Osteocyte (in vitro differentiated cells): ENCODE measurements at regions not wholly inside any gene's neighbourhood (a gene's known extent, or its start where the extent isn't known, plus 50 kb on each side); places are given as distances from the start of the nearest gene placed in this dataset.

Experiments used
- DNase-seq: peaks from one replicate; pipeline ENCODE4 v3.0.0; 2021; ENCODE audit warnings: mixed read lengths; ENCODE audit not compliant: unreplicated experiment; ENCODE audit errors: extremely low spot score
- H3K27ac Mint-ChIP-seq: one replicate; pipeline ENCODE4 v1.8.0; 2021; ENCODE audit warnings: mild to moderate bottlenecking, mixed read lengths; ENCODE audit not compliant: unreplicated experiment
- H3K27me3 Mint-ChIP-seq: one replicate; pipeline ENCODE4 v1.8.0; 2021; ENCODE audit warnings: mixed read lengths; ENCODE audit not compliant: unreplicated experiment
- H3K36me3 Mint-ChIP-seq: one replicate; pipeline ENCODE4 v1.8.0; 2021; ENCODE audit warnings: mixed read lengths; ENCODE audit not compliant: unreplicated experiment
- H3K4me1 Mint-ChIP-seq: one replicate; pipeline ENCODE4 v1.8.0; 2021; ENCODE audit warnings: mixed read lengths; ENCODE audit not compliant: unreplicated experiment
- H3K4me3 Mint-ChIP-seq: one replicate; pipeline ENCODE4 v1.8.0; 2021; ENCODE audit warnings: mild to moderate bottlenecking, moderate library complexity, mixed read lengths; ENCODE audit not compliant: unreplicated experiment
- H3K9me3 Mint-ChIP-seq: one replicate; pipeline ENCODE4 v1.8.0; 2021; ENCODE audit warnings: mixed read lengths; ENCODE audit not compliant: unreplicated experiment
- TF ChIP-seq, protein P1 (sequence below): fragments of 200-600 bp; sonication (generic); IDR thresholded peaks from 2 replicates; pipeline ENCODE4 v1.5.0; 2021; ENCODE audit warnings: antibody characterized with exemption, mild to moderate bottlenecking, moderate library complexity

DNA sequence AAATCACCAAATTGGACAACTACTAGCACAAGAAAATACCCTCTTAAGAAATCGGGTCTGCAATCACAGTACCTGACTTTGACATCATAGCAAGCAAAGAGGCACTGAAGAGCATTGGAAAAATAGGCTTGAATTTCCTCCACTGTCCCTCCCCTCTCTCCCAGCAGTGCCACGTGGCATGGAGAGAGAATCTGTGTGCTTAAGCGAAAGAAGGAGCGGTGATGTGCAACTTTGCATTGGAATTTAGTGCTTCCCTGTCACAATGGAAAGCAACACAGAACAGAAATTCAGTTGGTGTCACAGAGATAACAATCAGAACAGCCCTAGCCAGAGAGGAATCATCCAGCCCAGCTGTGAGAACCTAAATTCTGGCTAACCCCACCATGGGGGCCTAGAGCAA lies 207.5 kb upstream of the SLITRK3 start:
- H3K9me3 Mint-ChIP-seq, result no peaks in the 10 kb centered on the region
- no peak overlapping the region for H3K27ac Mint-ChIP-seq
- no peaks in the 10 kb centered on the region for H3K27me3 Mint-ChIP-seq
- H3K36me3 Mint-ChIP-seq, result no peaks in the 10 kb centered on the region
- H3K4me3 Mint-ChIP-seq, result no peak overlapping the region
- no peaks in the 10 kb centered on the region for H3K4me1 Mint-ChIP-seq
- DNase-seq, result no peak
- TF ChIP-seq, protein P1, sequence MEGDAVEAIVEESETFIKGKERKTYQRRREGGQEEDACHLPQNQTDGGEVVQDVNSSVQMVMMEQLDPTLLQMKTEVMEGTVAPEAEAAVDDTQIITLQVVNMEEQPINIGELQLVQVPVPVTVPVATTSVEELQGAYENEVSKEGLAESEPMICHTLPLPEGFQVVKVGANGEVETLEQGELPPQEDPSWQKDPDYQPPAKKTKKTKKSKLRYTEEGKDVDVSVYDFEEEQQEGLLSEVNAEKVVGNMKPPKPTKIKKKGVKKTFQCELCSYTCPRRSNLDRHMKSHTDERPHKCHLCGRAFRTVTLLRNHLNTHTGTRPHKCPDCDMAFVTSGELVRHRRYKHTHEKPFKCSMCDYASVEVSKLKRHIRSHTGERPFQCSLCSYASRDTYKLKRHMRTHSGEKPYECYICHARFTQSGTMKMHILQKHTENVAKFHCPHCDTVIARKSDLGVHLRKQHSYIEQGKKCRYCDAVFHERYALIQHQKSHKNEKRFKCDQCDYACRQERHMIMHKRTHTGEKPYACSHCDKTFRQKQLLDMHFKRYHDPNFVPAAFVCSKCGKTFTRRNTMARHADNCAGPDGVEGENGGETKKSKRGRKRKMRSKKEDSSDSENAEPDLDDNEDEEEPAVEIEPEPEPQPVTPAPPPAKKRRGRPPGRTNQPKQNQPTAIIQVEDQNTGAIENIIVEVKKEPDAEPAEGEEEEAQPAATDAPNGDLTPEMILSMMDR, result no peak

- no peaks in the 10 kb centered on the region for H3K36me3 Mint-ChIP-seq
- H3K4me1 Mint-ChIP-seq, result no peaks in the 10 kb centered on the region
- TF ChIP-seq, protein P1, result no peak
- no peak overlapping the region for H3K4me3 Mint-ChIP-seq
- DNase-seq, result no peak
- no peaks in the 10 kb centered on the region for H3K27me3 Mint-ChIP-seq
- H3K27ac Mint-ChIP-seq, result no peak overlapping the region
- H3K9me3 Mint-ChIP-seq, result no peaks in the 10 kb centered on the region
These were observed 199.0 kb upstream of the SLITRK3 start for GRCh38 chr3:165395188-165395587.

GRCh38 chr3:165393461-165393860 lies 197.3 kb upstream of the SLITRK3 start:
- DNase-seq, result no peak
- Mint-ChIP-seq H3K4me1 (no peaks in the 10 kb centered on the region), H3K27me3 (no peaks in the 10 kb centered on the region), H3K36me3 (no peaks in the 10 kb centered on the region), H3K4me3 (no peak overlapping the region), H3K9me3 (no peaks in the 10 kb centered on the region), H3K27ac (no peak overlapping the region)
- TF ChIP-seq, protein P1, result no peak

DNA sequence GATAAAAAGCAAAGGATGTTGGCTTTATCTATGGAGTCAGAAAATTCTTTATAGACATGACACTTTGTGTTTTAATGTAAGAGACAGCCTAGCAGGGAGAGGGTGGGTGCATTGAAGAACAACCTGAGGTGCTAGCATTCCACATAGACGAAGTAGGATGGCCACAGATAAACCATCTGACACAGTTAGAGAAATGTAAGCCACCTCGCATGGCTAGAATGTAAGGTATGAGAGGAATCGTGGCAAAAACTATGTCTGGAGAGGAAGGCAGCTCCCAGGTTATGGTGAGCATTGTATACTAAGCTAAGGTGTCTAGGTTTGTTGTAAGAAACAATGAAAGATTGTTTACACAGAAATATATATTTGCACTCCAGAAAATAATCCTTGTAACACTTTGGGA lies 194.0 kb upstream of the SLITRK3 start:
- no peak overlapping the region for H3K4me3 Mint-ChIP-seq
- H3K4me1 Mint-ChIP-seq, result no peaks in the 10 kb centered on the region
- TF ChIP-seq, protein P1, result no peak
- no peak overlapping the region for H3K27ac Mint-ChIP-seq
- no peak for DNase-seq
- H3K9me3 Mint-ChIP-seq, result no peaks in the 10 kb centered on the region
- no peaks in the 10 kb centered on the region for H3K27me3 Mint-ChIP-seq
- no peaks in the 10 kb centered on the region for H3K36me3 Mint-ChIP-seq

GRCh38 chr3:165389653-165390052 lies 193.5 kb upstream of the SLITRK3 start:
- no peak for DNase-seq
- Mint-ChIP-seq H3K4me3 (no peak overlapping the region), H3K36me3 (no peaks in the 10 kb centered on the region), H3K9me3 (no peaks in the 10 kb centered on the region), H3K4me1 (no peaks in the 10 kb centered on the region), H3K27ac (no peak overlapping the region), H3K27me3 (no peaks in the 10 kb centered on the region)
- TF ChIP-seq, protein P1, result no peak
